ENCODE measurements at regions not wholly inside any gene's neighbourhood (a gene's known extent, or its start where the extent isn't known, plus 50 kb on each side); places are given as distances from the start of the nearest gene placed in this dataset.

GRCh38 chr5:60540856-60541805 is 158.8 kb downstream of the DEPDC1B start:
- H3K27me3 Mint-ChIP-seq (ENCODE audit: insufficient read depth, unreplicated experiment): peaks cover 48% of the 10 kb centered on the region
- intact Hi-C loops (cut with micrococcal nuclease): no loop called here
- CTCF ChIA-PET: interaction anchor here (0.7 kb wide), 1 partner anchor 143 kb away, joined by 3 read pairs; no protein-coding TSS in a partner anchor
- no peaks in the 10 kb centered on the region for H3K36me3 Mint-ChIP-seq (ENCODE audit: insufficient read depth, unreplicated experiment)
- POLR2A ChIA-PET: no interaction called here
- no peak for DNase-seq (ENCODE audit: unreplicated experiment)
- TF ChIP-seq CTCF (IDR thresholded peaks at IDR 0.05; ENCODE audit: unreplicated experiment): no peak
- no TSS peak for BruUV-seq (replicated peaks)
- H3K4me3 Mint-ChIP-seq (ENCODE audit: unreplicated experiment): no peak overlapping the region
- no peak overlapping the region for H3K27ac Mint-ChIP-seq (ENCODE audit: low read depth, unreplicated experiment)
- peaks cover 6% of the 10 kb centered on the region for H3K4me1 Mint-ChIP-seq (ENCODE audit: insufficient read depth, unreplicated experiment)
- H3K9me3 Mint-ChIP-seq (ENCODE audit: unreplicated experiment): no peaks in the 10 kb centered on the region

DNA sequence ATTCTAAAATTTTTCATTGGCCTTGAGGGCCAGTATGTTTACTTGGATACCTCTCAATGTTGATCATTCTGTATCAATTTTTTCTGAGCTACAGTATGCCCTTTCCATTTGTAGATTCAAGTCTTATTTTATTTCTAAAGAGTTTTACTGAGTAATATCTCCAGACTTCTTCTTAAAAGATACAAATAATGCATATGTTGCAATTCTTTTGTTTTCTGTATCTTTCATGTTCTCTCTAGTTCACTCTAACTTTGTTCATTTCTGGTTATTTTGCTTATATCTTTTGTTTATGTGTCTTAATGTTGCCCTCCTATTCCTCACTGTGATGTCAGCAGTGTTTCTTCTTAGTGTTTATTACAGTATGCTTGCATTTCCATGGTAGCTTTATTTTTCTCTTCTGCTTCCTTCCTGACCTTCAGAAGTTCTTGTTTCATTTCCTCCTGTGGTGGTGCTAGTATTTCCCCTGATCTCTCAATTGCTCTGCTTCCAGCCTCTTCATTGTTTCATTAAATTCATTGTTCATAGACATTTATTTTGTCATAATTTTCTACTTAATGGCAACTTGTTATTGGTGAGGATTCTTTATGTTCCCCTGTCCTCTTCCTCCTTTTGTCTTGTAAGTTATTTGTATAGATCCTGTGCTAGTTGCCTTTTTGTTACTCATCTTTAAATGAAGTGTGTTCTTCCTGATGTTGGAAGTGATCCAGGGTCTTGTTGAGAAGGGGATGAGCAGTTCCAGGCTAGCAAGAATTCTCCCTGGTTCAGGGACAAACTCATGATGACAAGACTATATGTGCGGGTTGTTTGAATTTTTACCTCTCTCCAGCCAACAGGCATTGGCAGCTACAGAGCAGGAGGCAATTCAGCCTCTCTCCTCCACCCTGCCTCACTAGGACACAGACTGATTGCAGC is 160.8 kb downstream of the DEPDC1B start:
- no TSS peak for BruUV-seq (replicated peaks)
- H3K4me3 Mint-ChIP-seq (ENCODE audit: unreplicated experiment): no peak overlapping the region
- H3K9me3 Mint-ChIP-seq (ENCODE audit: unreplicated experiment): no peaks in the 10 kb centered on the region
- H3K36me3 Mint-ChIP-seq (ENCODE audit: insufficient read depth, unreplicated experiment): no peaks in the 10 kb centered on the region
- DNase-seq (ENCODE audit: unreplicated experiment): no peak
- intact Hi-C loops (cut with micrococcal nuclease): no loop called here
- POLR2A ChIA-PET: interaction anchor here (0.8 kb wide), 1 partner anchor 34 kb away, joined by 4 read pairs; no protein-coding TSS in a partner anchor
- CTCF ChIA-PET: interaction anchor here (0.6 kb wide), 1 partner anchor 275 kb away, joined by 3 read pairs; no protein-coding TSS in a partner anchor
- H3K27ac Mint-ChIP-seq (ENCODE audit: low read depth, unreplicated experiment): no peak overlapping the region
- no peak for TF ChIP-seq CTCF (IDR thresholded peaks at IDR 0.05; ENCODE audit: unreplicated experiment)
- peaks cover 6% of the 10 kb centered on the region for H3K4me1 Mint-ChIP-seq (ENCODE audit: insufficient read depth, unreplicated experiment)
- peaks cover 48% of the 10 kb centered on the region for H3K27me3 Mint-ChIP-seq (ENCODE audit: insufficient read depth, unreplicated experiment)

DNA sequence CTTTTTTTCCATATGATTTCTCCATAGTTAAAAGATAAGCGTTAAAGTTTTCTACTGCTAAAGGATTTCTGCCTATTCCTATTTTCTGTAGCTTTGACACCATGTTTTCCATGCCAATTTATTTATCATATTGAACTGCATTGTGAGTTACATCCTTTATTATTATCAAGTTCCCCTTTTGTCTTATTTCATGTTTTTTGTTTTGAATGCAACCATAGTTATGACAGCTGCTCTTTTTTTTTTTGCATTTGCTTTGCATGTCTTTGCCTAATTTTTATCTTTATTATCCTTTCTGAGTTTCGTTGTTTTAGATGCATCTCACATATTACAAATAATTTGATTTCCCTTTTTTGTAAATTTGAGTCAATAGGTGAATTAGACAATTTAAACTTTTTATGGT is 161.5 kb downstream of the DEPDC1B start:
- H3K4me3 Mint-ChIP-seq (ENCODE audit: unreplicated experiment): no peak overlapping the region
- peaks cover 6% of the 10 kb centered on the region for H3K4me1 Mint-ChIP-seq (ENCODE audit: insufficient read depth, unreplicated experiment)
- BruUV-seq (replicated peaks): no TSS peak
- ChIA-PET POLR2A (no interaction called here), CTCF (no interaction called here)
- H3K9me3 Mint-ChIP-seq (ENCODE audit: unreplicated experiment): no peaks in the 10 kb centered on the region
- peaks cover 48% of the 10 kb centered on the region for H3K27me3 Mint-ChIP-seq (ENCODE audit: insufficient read depth, unreplicated experiment)
- H3K27ac Mint-ChIP-seq (ENCODE audit: low read depth, unreplicated experiment): no peak overlapping the region
- TF ChIP-seq CTCF (IDR thresholded peaks at IDR 0.05; ENCODE audit: unreplicated experiment): no peak
- intact Hi-C loops (cut with micrococcal nuclease): no loop called here
- no peaks in the 10 kb centered on the region for H3K36me3 Mint-ChIP-seq (ENCODE audit: insufficient read depth, unreplicated experiment)
- DNase-seq (ENCODE audit: unreplicated experiment): no peak

GRCh38 chr5:60535951-60536350 is 164.0 kb downstream of the DEPDC1B start:
- Mint-ChIP-seq H3K27me3 (ENCODE audit: insufficient read depth, unreplicated experiment) (peaks cover 31% of the 10 kb centered on the region), H3K4me1 (ENCODE audit: insufficient read depth, unreplicated experiment) (no peaks in the 10 kb centered on the region), H3K9me3 (ENCODE audit: unreplicated experiment) (no peaks in the 10 kb centered on the region), H3K4me3 (ENCODE audit: unreplicated experiment) (no peak overlapping the region), H3K36me3 (ENCODE audit: insufficient read depth, unreplicated experiment) (no peaks in the 10 kb centered on the region), H3K27ac (ENCODE audit: low read depth, unreplicated experiment) (no peak overlapping the region)
- DNase-seq (ENCODE audit: unreplicated experiment): no peak
- POLR2A ChIA-PET: no interaction called here
- BruUV-seq (replicated peaks): no TSS peak
- intact Hi-C loops (cut with micrococcal nuclease): no loop called here
- no peak for TF ChIP-seq CTCF (IDR thresholded peaks at IDR 0.05; ENCODE audit: unreplicated experiment)
- CTCF ChIA-PET: interaction anchor here (0.6 to 0.7 kb wide), 2 partner anchors 12 to 700 kb away, joined by 3 to 5 read pairs; no protein-coding TSS in a partner anchor

Data from MCF 10A (cell line).